HG02884 (cell line): ENCODE measurements at regions not wholly inside any gene's neighbourhood (a gene's known extent, or its start where the extent isn't known, plus 50 kb on each side); places are given as distances from the start of the nearest gene placed in this dataset.
"Not testable (repeated sequence)": the region's sequence is repeated elsewhere in the genome, so short reads cannot be mapped to it uniquely, and the experiment has no call there.

Experiments
- ATAC-seq: cut with Tn5 transposase; IDR thresholded peaks from one replicate; pipeline ENCODE4 v1.9.1; 2021; ENCODE audit warnings: mild to moderate bottlenecking, moderate library complexity; ENCODE audit not compliant: unreplicated experiment

GRCh38 chr10:125252937-125253336 is 92.6 kb upstream of the CTBP2 start:
- ATAC-seq: no peak

GRCh38 chr10:125250834-125251233 is 90.5 kb upstream of the CTBP2 start:
- not testable (repeated sequence) for ATAC-seq

- no peak for ATAC-seq
These were observed 89.6 kb upstream of the CTBP2 start for GRCh38 chr10:125249948-125250347.

- ATAC-seq: no peak
These were observed 88.1 kb upstream of the CTBP2 start for GRCh38 chr10:125248489-125248888.

- no peak for ATAC-seq
These were observed 87.2 kb upstream of the CTBP2 start for GRCh38 chr10:125247576-125247975.

- ATAC-seq: no peak
These were observed 83.3 kb upstream of the CTBP2 start for GRCh38 chr10:125243532-125244253.

- no peak for ATAC-seq
These were observed 78.3 kb upstream of the CTBP2 start for GRCh38 chr10:125238682-125239081.

- no peak for ATAC-seq
These were observed 75.7 kb upstream of the CTBP2 start for GRCh38 chr10:125236091-125236490.

GRCh38 chr10:125235093-125236069 is 75.0 kb upstream of the CTBP2 start:
- no peak for ATAC-seq

- not testable (repeated sequence) for ATAC-seq
These were observed 74.2 kb upstream of the CTBP2 start for GRCh38 chr10:125234576-125234975.

- ATAC-seq: no peak
These were observed 73.4 kb upstream of the CTBP2 start for GRCh38 chr10:125233726-125234125.

GRCh38 chr10:125232841-125233240 is 72.5 kb upstream of the CTBP2 start:
- ATAC-seq: no peak

GRCh38 chr10:125231813-125232475 is 71.6 kb upstream of the CTBP2 start:
- ATAC-seq: no peak

GRCh38 chr10:125231116-125231812 is 70.9 kb upstream of the CTBP2 start:
- ATAC-seq: no peak

GRCh38 chr10:125230251-125230650 is 69.9 kb upstream of the CTBP2 start:
- ATAC-seq: no peak

GRCh38 chr10:125228245-125228940 is 68.0 kb upstream of the CTBP2 start:
- ATAC-seq: not testable (repeated sequence)

GRCh38 chr10:125227546-125227945 is 67.2 kb upstream of the CTBP2 start:
- ATAC-seq: no peak

- no peak for ATAC-seq
These were observed 66.5 kb upstream of the CTBP2 start for GRCh38 chr10:125226823-125227222.

GRCh38 chr10:125226005-125226404 is 65.6 kb upstream of the CTBP2 start:
- no peak for ATAC-seq

- no peak for ATAC-seq
These were observed 64.7 kb upstream of the CTBP2 start for GRCh38 chr10:125225051-125225450.
